ENCODE measurements at regions not wholly inside any gene's neighbourhood (a gene's known extent, or its start where the extent isn't known, plus 50 kb on each side); places are given as distances from the start of the nearest gene placed in this dataset.

- Histone ChIP-seq H3K4me3 (ENCODE audit: low read depth, low read length) (no peak overlapping the region), H3K9me3 (ENCODE audit: control insufficient read depth, insufficient read depth, low read depth, low read length) (no peaks in the 10 kb centered on the region), H3K9ac (ENCODE audit: low read length) (no peak overlapping the region), H3K27ac (ENCODE audit: low read depth, low read length) (no peak overlapping the region), H3K4me1 (ENCODE audit: control insufficient read depth, insufficient read depth, low read length) (peaks cover 25% of the 10 kb centered on the region), H3K36me3 (ENCODE audit: control insufficient read depth, insufficient read depth, low read length) (no peaks in the 10 kb centered on the region), H3K27me3 (ENCODE audit: control insufficient read depth, insufficient read depth, low read length) (no peaks in the 10 kb centered on the region)
Measured at GRCh38 chr7:17497549-17498167, 199.2 kb downstream of the AHR start.

- H3K36me3 ChIP-seq (ENCODE audit: control insufficient read depth, insufficient read depth, low read length), result no peaks in the 10 kb centered on the region
- no peak overlapping the region for H3K9ac ChIP-seq (ENCODE audit: low read length)
- H3K4me1 ChIP-seq (ENCODE audit: control insufficient read depth, insufficient read depth, low read length), result peaks cover 25% of the 10 kb centered on the region
- H3K9me3 ChIP-seq (ENCODE audit: control insufficient read depth, insufficient read depth, low read depth, low read length), result no peaks in the 10 kb centered on the region
- H3K27ac ChIP-seq (ENCODE audit: low read depth, low read length), result no peak overlapping the region
- no peak overlapping the region for H3K4me3 ChIP-seq (ENCODE audit: low read depth, low read length)
- no peaks in the 10 kb centered on the region for H3K27me3 ChIP-seq (ENCODE audit: control insufficient read depth, insufficient read depth, low read length)
Measured at GRCh38 chr7:17498230-17498629, 199.8 kb downstream of the AHR start.

GRCh38 chr7:17500736-17501135, 202.3 kb downstream of the AHR start:
- H3K4me3 ChIP-seq (ENCODE audit: low read depth, low read length), result no peak overlapping the region
- H3K27ac ChIP-seq (ENCODE audit: low read depth, low read length), result no peak overlapping the region
- H3K9me3 ChIP-seq (ENCODE audit: control insufficient read depth, insufficient read depth, low read depth, low read length), result no peaks in the 10 kb centered on the region
- H3K4me1 ChIP-seq (ENCODE audit: control insufficient read depth, insufficient read depth, low read length), result peaks cover 25% of the 10 kb centered on the region
- H3K36me3 ChIP-seq (ENCODE audit: control insufficient read depth, insufficient read depth, low read length), result no peaks in the 10 kb centered on the region
- H3K9ac ChIP-seq (ENCODE audit: low read length), result no peak overlapping the region
- H3K27me3 ChIP-seq (ENCODE audit: control insufficient read depth, insufficient read depth, low read length), result no peaks in the 10 kb centered on the region

GRCh38 chr7:17501441-17502212, 203.2 kb downstream of the AHR start:
- Histone ChIP-seq H3K27ac (ENCODE audit: low read depth, low read length) (no peak overlapping the region; the same call in 1 of the 2 replicates), H3K27me3 (ENCODE audit: control insufficient read depth, insufficient read depth, low read length) (no peaks in the 10 kb centered on the region), H3K4me1 (ENCODE audit: control insufficient read depth, insufficient read depth, low read length) (peaks cover 25% of the 10 kb centered on the region), H3K4me3 (ENCODE audit: low read depth, low read length) (no peak overlapping the region), H3K36me3 (ENCODE audit: control insufficient read depth, insufficient read depth, low read length) (no peaks in the 10 kb centered on the region), H3K9ac (ENCODE audit: low read length) (no peak overlapping the region), H3K9me3 (ENCODE audit: control insufficient read depth, insufficient read depth, low read depth, low read length) (no peaks in the 10 kb centered on the region)

GRCh38 chr7:17502213-17503060, 204.0 kb downstream of the AHR start:
- Histone ChIP-seq H3K27ac (ENCODE audit: low read depth, low read length) (no peak overlapping the region; the same call in 1 of the 2 replicates), H3K9me3 (ENCODE audit: control insufficient read depth, insufficient read depth, low read depth, low read length) (no peaks in the 10 kb centered on the region), H3K9ac (ENCODE audit: low read length) (no peak overlapping the region), H3K36me3 (ENCODE audit: control insufficient read depth, insufficient read depth, low read length) (no peaks in the 10 kb centered on the region), H3K27me3 (ENCODE audit: control insufficient read depth, insufficient read depth, low read length) (no peaks in the 10 kb centered on the region), H3K4me1 (ENCODE audit: control insufficient read depth, insufficient read depth, low read length) (peaks cover 18% of the 10 kb centered on the region), H3K4me3 (ENCODE audit: low read depth, low read length) (no peak overlapping the region)

GRCh38 chr7:17506095-17506494, 207.6 kb downstream of the AHR start:
- Histone ChIP-seq H3K9me3 (ENCODE audit: control insufficient read depth, insufficient read depth, low read depth, low read length) (no peaks in the 10 kb centered on the region), H3K36me3 (ENCODE audit: control insufficient read depth, insufficient read depth, low read length) (no peaks in the 10 kb centered on the region), H3K27me3 (ENCODE audit: control insufficient read depth, insufficient read depth, low read length) (no peaks in the 10 kb centered on the region), H3K4me1 (ENCODE audit: control insufficient read depth, insufficient read depth, low read length) (peaks cover 9% of the 10 kb centered on the region; the same call in 1 of the 2 replicates), H3K4me3 (ENCODE audit: low read depth, low read length) (no peak overlapping the region), H3K9ac (ENCODE audit: low read length) (no peak overlapping the region), H3K27ac (ENCODE audit: low read depth, low read length) (no peak overlapping the region)

GRCh38 chr7:17506596-17506995, 208.1 kb downstream of the AHR start:
- no peaks in the 10 kb centered on the region for H3K27me3 ChIP-seq (ENCODE audit: control insufficient read depth, insufficient read depth, low read length)
- no peaks in the 10 kb centered on the region for H3K36me3 ChIP-seq (ENCODE audit: control insufficient read depth, insufficient read depth, low read length)
- no peak overlapping the region for H3K9ac ChIP-seq (ENCODE audit: low read length)
- no peak overlapping the region for H3K4me3 ChIP-seq (ENCODE audit: low read depth, low read length)
- H3K9me3 ChIP-seq (ENCODE audit: control insufficient read depth, insufficient read depth, low read depth, low read length), result no peaks in the 10 kb centered on the region
- no peak overlapping the region for H3K27ac ChIP-seq (ENCODE audit: low read depth, low read length)
- peaks cover 6% of the 10 kb centered on the region; the same call in 1 of the 2 replicates for H3K4me1 ChIP-seq (ENCODE audit: control insufficient read depth, insufficient read depth, low read length)

GRCh38 chr7:17507717-17508116, 209.3 kb downstream of the AHR start:
- H3K4me1 ChIP-seq (ENCODE audit: control insufficient read depth, insufficient read depth, low read length), result no peaks in the 10 kb centered on the region
- H3K27ac ChIP-seq (ENCODE audit: low read depth, low read length), result no peak overlapping the region
- H3K27me3 ChIP-seq (ENCODE audit: control insufficient read depth, insufficient read depth, low read length), result no peaks in the 10 kb centered on the region
- no peaks in the 10 kb centered on the region for H3K36me3 ChIP-seq (ENCODE audit: control insufficient read depth, insufficient read depth, low read length)
- no peaks in the 10 kb centered on the region for H3K9me3 ChIP-seq (ENCODE audit: control insufficient read depth, insufficient read depth, low read depth, low read length)
- H3K9ac ChIP-seq (ENCODE audit: low read length), result no peak overlapping the region
- H3K4me3 ChIP-seq (ENCODE audit: low read depth, low read length), result no peak overlapping the region

- Histone ChIP-seq H3K36me3 (ENCODE audit: control insufficient read depth, insufficient read depth, low read length) (no peaks in the 10 kb centered on the region), H3K27me3 (ENCODE audit: control insufficient read depth, insufficient read depth, low read length) (no peaks in the 10 kb centered on the region), H3K4me1 (ENCODE audit: control insufficient read depth, insufficient read depth, low read length) (no peaks in the 10 kb centered on the region), H3K4me3 (ENCODE audit: low read depth, low read length) (no peak overlapping the region), H3K9ac (ENCODE audit: low read length) (no peak overlapping the region), H3K9me3 (ENCODE audit: control insufficient read depth, insufficient read depth, low read depth, low read length) (no peaks in the 10 kb centered on the region), H3K27ac (ENCODE audit: low read depth, low read length) (no peak overlapping the region)
Measured at GRCh38 chr7:17512181-17512675, 213.8 kb downstream of the AHR start.

GRCh38 chr7:17516771-17517170, 218.3 kb downstream of the AHR start:
- no peak overlapping the region for H3K27ac ChIP-seq (ENCODE audit: low read depth, low read length)
- H3K4me1 ChIP-seq (ENCODE audit: control insufficient read depth, insufficient read depth, low read length), result no peaks in the 10 kb centered on the region
- H3K27me3 ChIP-seq (ENCODE audit: control insufficient read depth, insufficient read depth, low read length), result no peaks in the 10 kb centered on the region
- H3K9ac ChIP-seq (ENCODE audit: low read length), result no peak overlapping the region
- no peaks in the 10 kb centered on the region for H3K9me3 ChIP-seq (ENCODE audit: control insufficient read depth, insufficient read depth, low read depth, low read length)
- no peak overlapping the region for H3K4me3 ChIP-seq (ENCODE audit: low read depth, low read length)
- no peaks in the 10 kb centered on the region for H3K36me3 ChIP-seq (ENCODE audit: control insufficient read depth, insufficient read depth, low read length)

GRCh38 chr7:17520941-17521340, 222.5 kb downstream of the AHR start:
- Histone ChIP-seq H3K27ac (ENCODE audit: low read depth, low read length) (no peak overlapping the region), H3K9ac (ENCODE audit: low read length) (no peak overlapping the region), H3K27me3 (ENCODE audit: control insufficient read depth, insufficient read depth, low read length) (no peaks in the 10 kb centered on the region), H3K4me3 (ENCODE audit: low read depth, low read length) (no peak overlapping the region), H3K4me1 (ENCODE audit: control insufficient read depth, insufficient read depth, low read length) (no peaks in the 10 kb centered on the region), H3K9me3 (ENCODE audit: control insufficient read depth, insufficient read depth, low read depth, low read length) (no peaks in the 10 kb centered on the region), H3K36me3 (ENCODE audit: control insufficient read depth, insufficient read depth, low read length) (no peaks in the 10 kb centered on the region)

Measured in HUES6 (cell line).